ENCODE measurements at regions not wholly inside any gene's neighbourhood (a gene's known extent, or its start where the extent isn't known, plus 50 kb on each side); places are given as distances from the start of the nearest gene placed in this dataset.

GRCh38 chr12:41850046-41850445 is 294.6 kb downstream of the GXYLT1 start:
- 0% methylated on average over 3 of the region's 3 CpGs for WGBS (ENCODE audit: insufficient coverage, low coverage, missing lambda C conversion rate)
- TF ChIP-seq PRMT5 (CRISPR knock-in tag; IDR thresholded peaks at IDR 0.05) (no peak), NR4A1 (CRISPR knock-in tag; IDR thresholded peaks at IDR 0.05) (no peak), NR4A1 (tag; IDR thresholded peaks at IDR 0.05) (no peak), POLR2B (IDR thresholded peaks at IDR 0.05; ENCODE audit: low read depth, partially characterized antibody) (no peak), RBM14 (IDR thresholded peaks at IDR 0.05; ENCODE audit: borderline replicate concordance, insufficient read depth, low read depth, low read length) (no peak), SMARCC2 (IDR thresholded peaks at IDR 0.05; ENCODE audit: low read depth) (no peak), BDP1 (IDR thresholded peaks at IDR 0.05; ENCODE audit: insufficient read depth, insufficient read length) (no peak), ZNF449 (CRISPR knock-in tag; IDR thresholded peaks at IDR 0.05) (no peak), FIP1L1 (IDR thresholded peaks at IDR 0.05; ENCODE audit: low read depth, low read length, poor library complexity, severe bottlenecking) (no peak), NCOA1 (IDR thresholded peaks at IDR 0.05; ENCODE audit: low read depth) (no peak), COPS2 (conservative IDR thresholded peaks at IDR 0.05) (no peak), ZNF274 (IDR thresholded peaks at IDR 0.05; ENCODE audit: borderline replicate concordance, low read depth, low read length) (no peak), KAT8 (IDR thresholded peaks at IDR 0.05; ENCODE audit: low read depth) (no peak)
- TF ChIP-seq, protein P1, sequence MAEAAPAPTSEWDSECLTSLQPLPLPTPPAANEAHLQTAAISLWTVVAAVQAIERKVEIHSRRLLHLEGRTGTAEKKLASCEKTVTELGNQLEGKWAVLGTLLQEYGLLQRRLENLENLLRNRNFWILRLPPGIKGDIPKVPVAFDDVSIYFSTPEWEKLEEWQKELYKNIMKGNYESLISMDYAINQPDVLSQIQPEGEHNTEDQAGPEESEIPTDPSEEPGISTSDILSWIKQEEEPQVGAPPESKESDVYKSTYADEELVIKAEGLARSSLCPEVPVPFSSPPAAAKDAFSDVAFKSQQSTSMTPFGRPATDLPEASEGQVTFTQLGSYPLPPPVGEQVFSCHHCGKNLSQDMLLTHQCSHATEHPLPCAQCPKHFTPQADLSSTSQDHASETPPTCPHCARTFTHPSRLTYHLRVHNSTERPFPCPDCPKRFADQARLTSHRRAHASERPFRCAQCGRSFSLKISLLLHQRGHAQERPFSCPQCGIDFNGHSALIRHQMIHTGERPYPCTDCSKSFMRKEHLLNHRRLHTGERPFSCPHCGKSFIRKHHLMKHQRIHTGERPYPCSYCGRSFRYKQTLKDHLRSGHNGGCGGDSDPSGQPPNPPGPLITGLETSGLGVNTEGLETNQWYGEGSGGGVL (CRISPR knock-in tag; IDR thresholded peaks at IDR 0.05): no peak
- in situ Hi-C loops (cut with MboI) (no loop called here), intact Hi-C loops (cut with micrococcal nuclease) (no loop called here)
- FAIRE-seq: no peak
- Histone ChIP-seq H3K9me3 (replicated peaks; ENCODE audit: control insufficient read depth, insufficient read depth, low read depth, low read length) (no peaks in the 10 kb centered on the region), H3K36me3 (ENCODE audit: control insufficient read depth, insufficient read depth, low read length) (no peaks in the 10 kb centered on the region), H2AFZ (ENCODE audit: low read depth, low read length) (no peak overlapping the region), H3K27me3 (ENCODE audit: control insufficient read depth in 2 of 2, insufficient read depth in 2 of 2, low read length in 2 of 2) (no peaks in the 10 kb centered on the region), H3K4me2 (ENCODE audit: insufficient read depth, low read length) (no peak overlapping the region), H3K4me3 (no peak overlapping the region), H3K9me1 (ENCODE audit: control insufficient read depth, insufficient read depth, low read length) (no peaks in the 10 kb centered on the region), H3K27ac (ENCODE audit: extremely low read depth, low read depth, low read length) (no peak overlapping the region), H3K9ac (ENCODE audit: insufficient read depth in 1 of 2, low read depth in 2 of 2, low read length in 2 of 2) (no peak overlapping the region), H4K20me1 (replicated peaks; ENCODE audit: control insufficient read depth, insufficient read depth, low read length) (no peaks in the 10 kb centered on the region), H3K4me1 (replicated peaks in 1 of 2; ENCODE audit: control insufficient read depth in 2 of 2, insufficient read depth in 2 of 2, low read length in 2 of 2) (no peaks in the 10 kb centered on the region), H3K79me2 (ENCODE audit: control insufficient read depth, insufficient read depth, low read length) (no peaks in the 10 kb centered on the region)
- BruUV-seq (replicated peaks): no TSS peak
- POLR2A ChIA-PET: no interaction called here
- ATAC-seq: no peak
- CTCF ChIA-PET (ENCODE audit: low intra/inter-chr PET ratio): no interaction called here
- DNase-seq (ENCODE audit: extremely low read depth in 1 of 4, low spot score in 3 of 4): no peak

Data from K562 (cell line).